ENCODE measurements at regions not wholly inside any gene's neighbourhood (a gene's known extent, or its start where the extent isn't known, plus 50 kb on each side); places are given as distances from the start of the nearest gene placed in this dataset.

- H3K4me3 ChIP-seq (ENCODE audit: low read depth, low read length) = no peak overlapping the region
- no peaks in the 10 kb centered on the region; the same call in 1 of the 2 replicates for H3K4me1 ChIP-seq (ENCODE audit: control insufficient read depth, insufficient read depth, low read length)
- H3K9me3 ChIP-seq (ENCODE audit: control insufficient read depth, insufficient read depth, low read depth, low read length) = no peaks in the 10 kb centered on the region
- ChIA-PET POLR2A (no interaction called here), CTCF (interaction anchor here (0.5 kb wide), 1 partner anchor 1288 kb away, joined by 3 read pairs; no protein-coding TSS in a partner anchor)
- H3K36me3 ChIP-seq (ENCODE audit: control insufficient read depth in 2 of 2, insufficient read depth in 1 of 2, low read length in 2 of 2) = no peaks in the 10 kb centered on the region
- no peak for TF ChIP-seq PRDM4 (tag by site-specific recombination; IDR thresholded peaks at IDR 0.05)
- TF ChIP-seq KLF7 (tag by site-specific recombination; IDR thresholded peaks at IDR 0.05; ENCODE audit: borderline replicate concordance) = no peak
- TF ChIP-seq GLIS2 (tag by site-specific recombination; IDR thresholded peaks at IDR 0.05) = no peak
- TF ChIP-seq REST (tag by site-specific recombination; IDR thresholded peaks at IDR 0.05) = no peak
- no peak for TF ChIP-seq GLI4 (tag by site-specific recombination; IDR thresholded peaks at IDR 0.05)
- no peak for TF ChIP-seq ZSCAN18 (tag by site-specific recombination; IDR thresholded peaks at IDR 0.05)
- TF ChIP-seq ZNF350 (tag by site-specific recombination; IDR thresholded peaks at IDR 0.05) = no peak
- H3K27ac ChIP-seq (ENCODE audit: extremely low read depth, low read depth, low read length) = no peak overlapping the region
Measured at GRCh38 chr2:14975381-14975780, 342.9 kb downstream of the LRATD1 start.

GRCh38 chr2:14977021-14977420, 344.5 kb downstream of the LRATD1 start:
- H3K4me3 ChIP-seq (ENCODE audit: low read depth, low read length) = no peak overlapping the region
- ChIA-PET POLR2A (no interaction called here), CTCF (interaction anchor here (0.6 to 1.1 kb wide), 2 partner anchors 54 to 600 kb away, joined by 3 read pairs; no protein-coding TSS in a partner anchor)
- H3K4me1 ChIP-seq (ENCODE audit: control insufficient read depth, insufficient read depth, low read length) = no peaks in the 10 kb centered on the region; the same call in 1 of the 2 replicates
- no peaks in the 10 kb centered on the region for H3K9me3 ChIP-seq (ENCODE audit: control insufficient read depth, insufficient read depth, low read depth, low read length)
- H3K27ac ChIP-seq (ENCODE audit: extremely low read depth, low read depth, low read length) = no peak overlapping the region
- no peaks in the 10 kb centered on the region for H3K36me3 ChIP-seq (ENCODE audit: control insufficient read depth in 2 of 2, insufficient read depth in 1 of 2, low read length in 2 of 2)
- TF ChIP-seq TCF7L2 (IDR thresholded peaks at IDR 0.05; ENCODE audit: borderline replicate concordance, low read depth, low read length) (no peak), OVOL3 (tag by site-specific recombination; IDR thresholded peaks at IDR 0.05) (no peak), ZNF776 (tag by site-specific recombination; IDR thresholded peaks at IDR 0.05; ENCODE audit: borderline replicate concordance) (no peak), ZBTB11 (tag by site-specific recombination; conservative IDR thresholded peaks at IDR 0.05; ENCODE audit: low read depth) (no peak), ZNF184 (tag by site-specific recombination; IDR thresholded peaks at IDR 0.05) (no peak), ZNF23 (tag by site-specific recombination; IDR thresholded peaks at IDR 0.05; ENCODE audit: borderline replicate concordance) (no peak), CTCF (tag by site-specific recombination; IDR thresholded peaks at IDR 0.05) (no peak), ZNF214 (tag by site-specific recombination; IDR thresholded peaks at IDR 0.05; ENCODE audit: borderline replicate concordance) (no peak), ZNF544 (tag by site-specific recombination; IDR thresholded peaks at IDR 0.05) (no peak), ZBTB17 (tag by site-specific recombination; IDR thresholded peaks at IDR 0.05) (no peak), ZNF416 (tag by site-specific recombination; IDR thresholded peaks at IDR 0.05) (no peak), ZNF510 (tag by site-specific recombination; IDR thresholded peaks at IDR 0.05; ENCODE audit: insufficient replicate concordance) (no peak), BCL6B (tag by site-specific recombination; IDR thresholded peaks at IDR 0.05) (no peak), ZNF155 (tag by site-specific recombination; IDR thresholded peaks at IDR 0.05) (no peak)

Measured in HEK293 (cell line).